ENCODE measurements at regions not wholly inside any gene's neighbourhood (a gene's known extent, or its start where the extent isn't known, plus 50 kb on each side); places are given as distances from the start of the nearest gene placed in this dataset.
"Not testable (repeated sequence)": the region's sequence is repeated elsewhere in the genome, so short reads cannot be mapped to it uniquely, and the experiment has no call there.

DNA sequence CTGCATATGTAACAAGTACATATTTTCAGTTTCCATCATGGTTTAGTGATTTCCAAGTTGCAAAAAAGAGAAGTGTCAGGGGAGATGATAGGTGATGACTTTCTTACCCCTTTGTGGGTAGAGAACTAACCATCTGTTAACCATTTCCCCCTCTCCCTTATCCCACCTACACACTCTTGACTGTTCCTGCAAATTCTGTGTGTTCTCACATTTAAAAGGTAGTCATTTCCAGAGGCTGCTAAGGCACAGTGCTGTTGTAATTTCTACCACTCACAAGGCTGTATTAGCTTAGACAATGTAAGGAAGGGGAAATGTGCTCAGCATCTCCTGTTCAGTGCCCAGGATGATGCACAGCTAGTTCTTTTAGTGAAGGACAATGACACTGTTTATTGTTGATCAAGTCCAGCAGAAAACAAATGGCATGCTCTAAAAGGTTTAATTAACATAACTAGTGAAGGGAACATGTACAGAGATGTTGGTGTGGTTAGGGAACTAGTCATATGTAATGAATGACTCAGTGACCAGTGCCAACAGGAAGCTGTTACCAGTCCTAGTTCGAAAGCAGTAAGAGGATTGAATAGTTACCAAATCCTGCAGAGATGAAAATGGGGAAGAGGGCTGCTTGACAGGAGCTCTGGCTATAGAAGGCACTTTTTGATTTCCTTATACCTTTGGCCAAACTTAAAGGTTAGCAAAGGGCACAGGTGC lies 165.1 kb downstream of the PLK2 start:
- no peak for FAIRE-seq

DNA sequence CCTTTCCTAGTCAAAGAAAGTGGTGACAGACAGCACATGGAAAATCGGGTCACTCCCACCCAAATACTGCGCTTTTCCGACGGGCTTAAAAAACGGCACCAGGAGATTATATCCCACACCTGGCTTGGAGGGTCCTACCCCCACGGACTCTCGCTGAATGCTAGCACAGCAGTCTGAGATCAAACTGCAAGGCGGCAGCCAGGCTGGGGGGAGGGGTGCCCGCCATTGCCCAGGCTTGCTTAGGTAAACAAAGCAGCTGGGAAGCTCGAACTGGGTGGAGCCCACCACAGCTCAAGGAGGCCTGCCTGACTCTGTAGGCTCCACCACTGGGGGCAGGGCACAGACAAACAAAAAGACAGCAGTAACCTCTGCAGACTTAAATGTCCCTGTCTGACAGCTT lies 171.6 kb downstream of the PLK2 start:
- not testable (repeated sequence) for FAIRE-seq

DNA sequence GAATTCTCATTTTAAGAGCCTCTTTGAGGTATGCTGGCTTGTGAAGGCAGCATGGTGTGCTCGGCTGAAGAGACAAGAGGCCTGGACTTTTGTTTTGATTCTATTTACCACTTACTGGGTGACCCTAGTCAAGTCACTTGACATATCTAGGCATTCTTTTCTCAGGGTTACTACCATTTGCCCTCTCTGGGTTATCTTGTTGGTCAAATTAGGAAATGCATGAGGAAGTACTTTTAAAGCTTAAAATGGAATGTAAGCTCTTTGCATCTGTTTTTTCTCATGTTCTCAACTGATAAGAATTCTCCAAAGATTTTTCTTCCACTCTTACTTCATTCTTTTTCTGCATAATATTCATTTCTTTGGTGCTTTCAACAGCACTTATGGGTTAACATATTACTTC lies 173.1 kb downstream of the PLK2 start:
- FAIRE-seq = no peak

DNA sequence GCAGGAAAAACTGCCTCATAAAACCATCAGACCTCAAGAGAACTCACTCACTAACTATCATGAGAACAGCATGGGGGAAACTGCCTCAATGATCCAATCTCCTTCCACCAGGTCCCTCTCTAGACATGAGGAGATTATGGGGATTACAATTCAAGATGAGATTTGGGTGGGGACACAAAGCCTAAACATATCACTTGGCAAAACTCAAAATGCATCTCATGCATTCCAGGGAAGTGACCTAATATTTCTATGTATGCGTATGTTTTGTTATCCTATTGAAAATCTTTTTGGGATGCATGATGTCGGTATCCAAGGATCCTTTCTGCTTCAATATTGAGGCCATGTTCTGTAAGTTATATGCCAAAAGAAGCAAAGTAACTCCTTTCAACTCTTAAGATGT lies 174.0 kb downstream of the PLK2 start:
- no peak for FAIRE-seq

DNA sequence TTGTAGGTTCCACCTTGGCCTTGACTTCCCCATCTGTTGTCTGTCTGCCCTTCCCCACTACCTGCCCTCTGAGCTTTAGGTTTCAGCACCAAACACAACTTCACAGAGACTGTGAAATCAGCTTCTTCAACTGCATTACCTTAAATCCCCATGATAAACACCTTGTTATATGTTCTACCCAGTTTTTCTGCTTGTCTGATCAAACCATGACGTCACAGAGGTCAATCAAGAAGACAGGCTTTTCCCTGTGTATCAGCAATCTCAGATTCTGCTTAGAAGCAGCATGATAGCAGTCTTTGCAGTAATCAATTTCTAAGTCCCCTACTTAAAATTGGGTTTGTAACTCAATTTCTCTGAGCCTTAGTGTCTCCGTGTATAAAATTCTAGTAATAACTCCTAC lies 175.0 kb downstream of the PLK2 start:
- no peak for FAIRE-seq

DNA sequence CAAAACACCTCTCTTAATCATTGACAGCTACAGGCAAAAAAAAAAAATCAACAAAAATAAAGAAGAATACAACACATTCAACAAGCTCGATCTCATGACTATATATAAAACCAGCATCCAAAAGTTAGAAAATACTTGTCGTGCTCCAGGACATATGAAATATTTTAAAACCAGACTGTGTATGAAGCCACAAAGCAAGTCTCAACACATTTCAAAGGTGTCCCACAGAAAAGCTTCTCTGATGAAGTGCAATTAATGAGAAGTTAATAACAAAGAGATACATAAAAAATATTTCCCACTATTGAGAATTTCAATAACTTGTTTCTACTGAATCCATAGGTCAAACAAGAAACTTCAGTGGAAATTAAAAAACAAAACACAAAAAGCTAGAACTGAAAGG lies 178.7 kb downstream of the PLK2 start:
- no peak for FAIRE-seq

DNA sequence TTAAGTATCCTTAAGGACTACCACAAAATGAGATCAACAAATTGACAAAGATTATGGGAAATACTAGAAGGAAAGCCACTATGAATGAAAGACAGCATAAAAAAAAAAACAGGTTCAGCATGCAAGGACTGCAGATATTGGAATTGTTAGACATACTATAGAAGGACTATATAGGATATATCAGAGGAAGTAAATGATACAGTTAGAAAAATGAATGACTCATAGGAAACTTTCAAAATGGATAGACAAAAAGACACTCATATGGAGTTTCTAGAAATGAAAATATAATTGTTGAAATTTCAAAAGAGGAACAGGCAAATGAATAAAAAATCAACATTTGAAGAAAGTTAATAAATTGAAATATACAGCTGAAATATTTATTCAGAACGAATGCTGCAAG lies 180.6 kb downstream of the PLK2 start:
- FAIRE-seq = no peak

DNA sequence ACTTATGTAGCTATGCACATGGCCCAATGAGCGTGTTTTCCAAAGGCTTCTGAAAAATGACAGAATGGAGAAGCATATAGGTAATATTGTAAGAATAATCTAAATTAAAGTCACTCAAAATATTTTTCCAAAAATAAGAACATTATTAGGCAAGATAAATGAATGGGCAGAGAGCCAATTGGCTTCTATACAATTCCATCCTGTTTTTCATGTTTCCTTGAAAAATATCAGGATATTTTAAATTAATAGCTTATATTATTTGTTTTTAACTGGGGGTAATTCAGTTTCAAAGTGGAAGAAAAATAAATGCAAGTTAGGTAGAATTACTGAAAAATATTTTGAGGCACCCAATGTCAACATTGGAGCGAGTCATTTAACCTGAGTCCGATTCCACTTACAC lies 183.5 kb downstream of the PLK2 start:
- FAIRE-seq = no peak

DNA sequence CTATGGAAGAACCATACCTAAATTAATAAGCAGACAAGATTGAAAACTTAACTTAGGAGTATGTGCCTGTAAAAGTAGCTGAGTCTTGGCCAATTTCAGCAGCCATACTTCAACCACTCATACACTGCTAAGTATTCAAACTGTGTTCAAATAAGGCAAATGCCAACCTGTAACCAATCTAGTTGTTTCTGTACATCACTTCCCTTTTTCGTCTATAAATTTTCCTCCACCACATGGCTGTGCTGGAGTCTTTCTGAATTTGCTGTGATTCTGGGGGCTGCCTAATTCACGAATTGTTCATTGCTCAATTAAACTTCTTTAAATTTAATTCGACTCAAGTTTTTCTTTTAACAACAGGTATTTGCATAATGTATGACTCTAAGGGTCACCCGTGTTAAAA lies 184.4 kb downstream of the PLK2 start:
- FAIRE-seq = no peak

DNA sequence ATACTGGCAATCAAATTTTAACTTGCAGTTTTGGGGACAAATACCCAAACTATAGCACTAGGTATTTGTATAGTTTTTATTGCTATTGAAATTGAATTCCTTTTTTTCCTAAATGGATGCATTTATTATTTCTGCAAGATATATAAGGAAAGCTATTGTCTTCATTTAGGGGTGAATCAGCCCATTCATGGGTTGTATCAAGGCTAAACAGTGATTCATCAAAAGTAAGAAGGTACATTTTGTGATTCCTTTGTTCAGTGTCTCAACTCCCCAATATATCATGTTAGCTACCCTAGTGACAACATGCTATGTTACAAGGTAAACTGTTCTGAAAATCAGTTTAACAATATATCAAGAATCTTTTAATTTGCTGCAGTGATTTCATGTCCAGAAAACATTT lies 185.7 kb downstream of the PLK2 start:
- no peak for FAIRE-seq

DNA sequence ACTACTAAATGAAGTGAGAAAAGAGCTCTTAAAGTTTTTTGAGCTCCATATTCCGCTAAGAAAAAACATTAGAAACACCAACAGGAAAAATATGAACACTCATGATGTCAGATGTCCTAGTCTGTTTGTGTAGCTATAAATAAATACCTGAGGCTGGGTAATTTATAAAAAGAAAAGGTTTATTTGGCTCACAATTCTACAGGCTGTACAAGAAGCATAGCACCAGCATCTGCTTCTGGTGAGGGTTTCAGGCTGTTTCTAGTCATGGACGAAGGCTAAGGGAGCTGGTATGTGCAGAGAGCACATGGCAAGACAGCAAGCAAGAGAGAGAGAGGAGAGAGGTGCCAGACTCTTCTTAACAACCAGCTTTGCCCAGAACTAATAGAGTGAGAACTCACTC lies 186.2 kb downstream of the PLK2 start:
- FAIRE-seq = no peak

DNA sequence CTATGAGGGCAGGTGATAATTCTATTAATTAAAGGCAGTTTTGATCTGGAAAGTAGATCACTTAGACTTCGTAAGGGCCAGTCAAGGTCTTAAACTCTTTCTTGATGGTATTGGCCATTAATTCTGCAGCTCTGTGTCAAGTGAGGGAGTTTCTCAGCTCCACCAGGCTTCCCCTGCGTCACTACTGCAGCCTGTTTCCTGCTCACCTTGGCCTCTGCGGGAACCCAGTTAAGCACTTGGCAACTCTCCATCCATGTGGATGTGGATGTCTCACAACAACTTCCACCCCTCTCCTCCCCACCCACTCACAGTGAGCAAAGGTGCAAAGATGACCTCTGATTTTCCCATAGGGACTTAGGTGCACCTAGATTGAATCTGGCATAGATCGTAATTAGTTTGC lies 191.6 kb downstream of the PLK2 start:
- no peak for FAIRE-seq

DNA sequence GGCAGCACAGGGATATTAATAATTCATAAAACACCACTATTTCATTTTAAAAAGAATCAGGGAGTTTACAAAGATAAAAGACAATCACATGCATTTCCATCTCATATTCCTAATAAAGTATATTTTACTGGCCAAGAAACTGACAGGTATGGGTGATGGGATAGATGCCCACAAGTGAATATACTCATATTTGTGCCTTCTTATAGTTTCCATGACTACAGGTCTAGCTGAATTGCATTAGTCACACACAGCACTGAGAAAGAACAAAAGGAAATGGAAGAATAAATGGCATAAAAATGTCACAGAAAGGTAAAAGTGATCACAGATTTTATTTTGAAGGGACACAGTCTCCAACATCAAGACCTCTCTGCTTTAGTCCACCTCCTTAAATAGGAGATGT lies 193.5 kb downstream of the PLK2 start:
- FAIRE-seq = no peak

DNA sequence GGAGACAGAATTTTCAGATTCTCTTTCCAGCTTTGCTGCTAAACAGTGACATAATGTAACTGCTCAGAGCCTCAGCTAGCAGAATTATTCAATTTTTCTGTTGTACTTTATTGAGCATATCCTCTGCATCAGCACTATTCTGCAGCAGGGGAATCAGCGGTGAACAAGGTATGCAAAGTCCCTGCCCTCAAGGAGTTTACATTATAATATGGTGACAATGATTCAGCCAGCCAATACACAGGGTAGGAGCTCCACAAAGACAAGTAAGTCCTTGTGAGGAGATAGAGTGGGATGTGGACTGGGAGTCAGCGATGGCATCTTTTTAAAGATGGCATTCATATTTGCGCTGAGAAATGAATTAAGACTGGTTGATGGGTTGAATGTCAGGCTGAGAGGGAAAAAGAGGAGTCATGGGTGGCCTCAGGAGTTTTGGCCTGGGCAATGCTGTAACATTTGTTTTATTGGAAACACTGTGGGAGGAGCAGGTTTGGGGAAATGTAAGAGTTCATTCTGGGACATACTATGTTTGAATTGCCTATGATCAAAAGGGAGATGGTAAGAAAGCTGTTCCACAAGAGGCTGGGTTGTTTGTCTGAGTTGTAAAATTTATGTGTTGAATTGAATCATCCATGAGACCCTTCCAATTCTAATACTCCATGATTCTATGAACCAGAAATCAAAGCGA lies 194.5 kb downstream of the PLK2 start:
- no peak for FAIRE-seq

DNA sequence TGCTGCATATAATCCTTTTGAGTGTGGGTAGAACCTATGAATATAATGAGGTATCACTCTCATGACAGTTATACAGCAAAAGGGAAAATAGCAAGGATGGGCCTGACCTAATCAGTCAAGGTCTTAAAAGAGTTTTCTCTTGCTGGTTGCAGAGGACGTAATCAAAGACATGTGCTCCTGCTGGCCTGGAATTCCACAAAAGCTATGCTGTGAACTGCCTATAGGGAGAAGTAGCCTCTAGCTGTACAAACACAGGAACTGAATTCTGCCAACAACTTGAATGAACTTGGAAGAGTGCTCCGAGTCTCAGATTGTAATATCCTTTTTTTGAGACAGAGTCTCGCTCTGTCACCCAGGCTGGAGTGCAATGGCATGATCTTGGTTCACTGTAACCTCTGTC lies 195.6 kb downstream of the PLK2 start:
- no peak for FAIRE-seq

DNA sequence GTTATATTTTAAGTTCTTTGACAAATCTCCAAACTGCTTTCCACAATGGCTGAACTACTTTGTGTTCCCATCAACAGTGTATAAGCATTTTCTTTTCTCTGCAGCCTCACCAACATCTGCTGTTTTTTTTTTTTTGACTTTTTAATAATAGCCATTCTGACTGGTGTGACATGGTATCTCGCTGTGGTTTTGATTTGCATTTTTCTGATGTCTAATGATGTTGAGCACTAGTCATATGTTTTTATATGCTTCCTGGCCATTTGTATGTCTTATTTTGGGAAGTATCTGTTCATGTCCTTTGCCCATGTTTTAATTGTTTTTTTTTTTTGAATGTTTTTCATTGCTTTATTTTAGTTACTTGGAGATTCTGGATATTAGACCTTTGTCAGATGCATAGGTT lies 196.6 kb downstream of the PLK2 start:
- no peak for FAIRE-seq

DNA sequence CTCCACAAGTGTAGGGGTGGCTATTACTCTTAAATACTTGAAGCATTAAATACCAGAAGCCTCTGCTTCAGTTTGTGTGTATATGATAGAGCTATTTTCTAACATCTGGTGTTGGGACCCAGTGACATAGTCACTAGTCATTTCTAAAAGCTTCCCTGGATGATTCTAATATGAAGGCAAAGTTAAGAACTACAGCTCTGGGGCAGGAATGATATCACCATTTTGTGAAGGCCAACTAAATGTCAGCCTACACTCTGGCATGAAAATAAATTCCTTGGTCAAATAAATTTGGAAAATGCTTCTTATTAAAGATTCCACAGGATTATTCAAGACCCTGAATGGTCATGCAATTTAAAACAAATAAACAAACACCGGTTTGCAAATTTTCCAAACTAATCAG lies 197.7 kb downstream of the PLK2 start:
- FAIRE-seq = no peak

DNA sequence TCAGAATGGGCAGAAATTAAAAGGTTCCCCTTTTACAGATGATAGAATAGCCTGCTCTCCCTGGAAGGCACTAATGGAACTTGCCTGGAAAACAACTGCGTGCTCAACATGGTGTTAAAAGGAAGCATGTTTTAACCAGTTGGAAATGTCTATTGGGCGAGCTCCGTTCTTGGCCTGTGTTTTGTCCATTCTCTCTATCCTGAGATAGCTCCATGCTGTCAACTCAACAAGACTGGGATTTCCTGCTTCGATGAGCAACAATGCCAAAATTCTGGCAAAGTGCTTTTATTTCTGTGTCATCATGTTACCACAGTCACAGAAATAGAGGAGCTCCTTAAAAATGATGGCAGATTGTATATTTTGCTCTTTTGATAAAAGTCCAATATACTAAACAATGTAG lies 198.3 kb downstream of the PLK2 start:
- FAIRE-seq = no peak

DNA sequence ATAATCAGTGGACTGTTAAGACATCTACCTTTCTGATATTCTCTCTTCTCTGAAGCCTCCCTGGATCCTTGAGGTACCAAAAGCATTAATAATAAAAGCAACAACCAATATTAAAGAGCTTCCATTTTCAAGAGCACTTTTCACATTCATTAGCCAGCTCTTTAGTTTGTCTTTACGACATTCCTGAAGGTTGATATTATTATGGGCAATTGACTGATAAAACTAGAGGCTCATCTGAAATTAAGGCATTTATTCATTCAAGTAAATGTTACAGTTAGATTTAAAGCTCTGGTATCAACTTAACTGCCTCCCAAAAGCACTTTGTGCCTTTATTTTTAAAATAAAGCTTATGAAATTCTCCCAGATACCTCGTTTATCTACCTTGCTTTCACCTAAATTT lies 199.6 kb downstream of the PLK2 start:
- no peak for FAIRE-seq

DNA sequence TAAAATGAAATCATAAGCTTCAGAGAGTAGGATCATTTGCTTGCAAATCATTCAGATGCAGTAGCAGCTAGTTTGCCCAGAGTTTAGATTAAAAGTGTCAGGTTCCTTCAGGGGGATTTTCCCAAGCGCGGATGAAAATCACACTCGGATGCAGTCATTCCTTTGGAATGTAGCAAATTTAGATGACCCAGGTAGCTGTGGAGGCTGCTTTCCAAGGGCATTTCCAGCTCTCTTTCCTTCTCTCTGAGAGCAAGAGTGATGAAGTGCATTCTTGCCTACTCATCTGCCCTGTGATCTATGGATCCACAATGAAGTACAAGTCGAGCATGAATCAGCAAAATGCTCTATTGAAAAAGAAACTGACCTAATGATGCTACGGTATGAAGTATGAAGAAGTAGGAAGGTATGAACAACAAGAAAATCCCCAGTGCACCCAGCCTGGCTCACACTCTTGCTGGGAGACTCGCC lies 200.2 kb downstream of the PLK2 start:
- no peak for FAIRE-seq

DNA sequence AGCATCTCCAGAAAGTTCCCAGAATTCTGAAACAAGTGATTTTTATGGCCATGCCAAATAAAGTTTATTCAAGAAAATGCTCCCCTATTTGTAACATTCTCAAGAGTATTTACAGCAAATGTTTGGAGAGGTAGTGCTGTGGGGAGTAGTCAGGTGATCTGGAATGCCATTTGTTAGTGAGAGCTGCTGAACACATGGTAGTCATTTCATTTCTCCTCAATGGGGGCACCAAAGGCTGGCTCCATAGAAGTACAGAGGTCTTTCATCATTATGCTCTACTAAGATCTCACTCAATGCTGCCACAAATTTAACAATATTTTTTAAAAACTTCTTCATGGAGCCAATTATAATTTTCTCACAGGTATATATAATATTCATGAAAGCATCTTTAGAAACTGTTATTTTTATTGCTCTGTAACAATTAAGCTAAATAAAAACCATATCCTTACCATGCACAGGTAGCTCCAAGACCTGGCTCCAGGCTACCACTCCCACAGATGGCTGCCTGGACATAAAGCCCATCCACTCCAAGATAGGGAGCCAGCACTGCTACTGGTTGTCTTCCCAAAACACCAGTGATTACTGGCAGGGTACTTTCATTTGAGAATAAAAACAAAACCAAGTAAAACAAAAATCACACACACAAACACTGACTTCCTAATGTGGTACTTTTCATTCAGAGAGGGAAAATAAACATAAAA lies 200.8 kb downstream of the PLK2 start:
- FAIRE-seq = no peak

DNA sequence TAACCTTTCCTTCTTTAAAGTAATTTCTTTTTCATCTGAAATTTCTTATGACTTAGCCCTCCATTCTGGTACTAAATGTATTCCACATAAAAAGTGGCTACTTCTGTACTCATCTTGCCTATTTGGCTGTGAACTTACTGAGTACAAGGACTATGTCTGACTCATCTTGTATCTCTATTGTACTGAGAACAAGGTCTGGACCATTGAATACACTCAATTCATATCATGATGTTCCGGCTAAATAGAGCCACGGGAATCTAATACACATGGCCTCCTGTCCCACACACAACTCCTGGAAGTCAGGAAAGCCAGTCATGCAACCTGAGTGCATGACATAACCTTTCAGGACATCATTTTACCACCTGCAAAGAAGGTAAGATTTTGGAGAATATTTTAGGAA lies 203.9 kb downstream of the PLK2 start:
- FAIRE-seq = no peak

DNA sequence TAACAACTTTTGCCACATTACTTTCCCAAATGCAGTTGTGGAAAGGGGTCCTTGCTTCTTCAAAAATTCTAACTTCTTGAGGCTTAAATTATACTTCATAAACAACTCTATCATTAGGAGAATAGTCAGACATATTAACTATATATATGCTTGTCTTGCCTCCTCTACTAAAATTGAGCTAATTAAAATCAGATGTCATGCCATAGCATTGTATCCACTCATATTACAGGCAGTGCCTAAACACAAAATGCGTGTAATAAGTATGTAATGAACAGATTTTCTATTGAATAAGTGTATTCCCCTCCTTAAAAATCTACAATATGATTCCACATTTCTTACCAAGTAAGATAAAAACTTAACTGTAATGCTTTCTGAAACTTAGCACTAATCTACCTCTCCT lies 204.5 kb downstream of the PLK2 start:
- FAIRE-seq = no peak

DNA sequence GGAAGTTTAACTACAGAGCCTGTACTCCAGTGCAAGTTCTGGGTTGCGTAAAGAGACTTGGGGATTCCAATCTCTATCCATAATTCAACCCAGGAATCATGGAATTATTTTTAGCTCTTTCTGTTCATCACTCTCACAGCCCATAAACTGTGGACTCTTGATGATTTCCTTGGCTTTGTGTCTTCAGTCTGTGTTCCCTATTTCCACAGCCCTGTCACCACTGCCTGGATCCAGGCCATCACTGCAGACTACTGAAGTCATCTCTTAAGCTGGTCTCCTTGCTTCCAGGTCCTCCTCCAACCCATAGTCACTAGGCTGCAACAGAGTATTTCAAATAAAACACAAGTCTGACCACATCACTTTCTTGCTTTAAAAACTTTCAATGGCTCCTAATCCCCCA lies 211.7 kb downstream of the PLK2 start:
- FAIRE-seq = no peak

All from colon (tissue), 2 donors.